PFSK-1 (cell line): ENCODE measurements at regions not wholly inside any gene's neighbourhood (a gene's known extent, or its start where the extent isn't known, plus 50 kb on each side); places are given as distances from the start of the nearest gene placed in this dataset.

ENCODE experiments used
- FOXP2 ChIP-seq: optimal IDR thresholded peaks from 2 replicates; pipeline ENCODE3; 2011; ENCODE audit warnings: borderline replicate concordance, control low read depth, inconsistent platforms; ENCODE audit not compliant: insufficient read depth; ENCODE audit errors: extremely low read length, extremely low read depth
- POLR2AphosphoS5 ChIP-seq: IDR thresholded peaks from 2 replicates; pipeline ENCODE4 v1.6.1; 2012; ENCODE audit warnings: low read depth, mild to moderate bottlenecking, control low read depth, low read length, moderate library complexity
- SIN3A ChIP-seq: IDR thresholded peaks from 2 replicates; pipeline ENCODE4 v1.6.1; 2012; ENCODE audit warnings: mild to moderate bottlenecking, low read length, moderate library complexity, borderline replicate concordance; ENCODE audit not compliant: insufficient read depth
- TAF1 ChIP-seq: IDR thresholded peaks from 2 replicates; pipeline ENCODE4 v1.6.1; 2012; ENCODE audit warnings: low read length, control low read depth, borderline replicate concordance; ENCODE audit not compliant: insufficient read depth
- TF ChIP-seq, protein P1 (sequence below), 2 experiments: IDR thresholded peaks; 2 replicates each; pipeline versions ENCODE4 v1.6.1 to v1.8.0; 2011 to 2012; ENCODE audit warnings: low read depth in 2 of 2, low read length in 2 of 2, control low read depth in 1 of 2, inconsistent platforms in 1 of 2, mild to moderate bottlenecking in 1 of 2, moderate library complexity in 1 of 2; ENCODE audit not compliant: insufficient read depth in 1 of 2

- TF ChIP-seq TAF1: no peak
- TF ChIP-seq, protein P1, sequence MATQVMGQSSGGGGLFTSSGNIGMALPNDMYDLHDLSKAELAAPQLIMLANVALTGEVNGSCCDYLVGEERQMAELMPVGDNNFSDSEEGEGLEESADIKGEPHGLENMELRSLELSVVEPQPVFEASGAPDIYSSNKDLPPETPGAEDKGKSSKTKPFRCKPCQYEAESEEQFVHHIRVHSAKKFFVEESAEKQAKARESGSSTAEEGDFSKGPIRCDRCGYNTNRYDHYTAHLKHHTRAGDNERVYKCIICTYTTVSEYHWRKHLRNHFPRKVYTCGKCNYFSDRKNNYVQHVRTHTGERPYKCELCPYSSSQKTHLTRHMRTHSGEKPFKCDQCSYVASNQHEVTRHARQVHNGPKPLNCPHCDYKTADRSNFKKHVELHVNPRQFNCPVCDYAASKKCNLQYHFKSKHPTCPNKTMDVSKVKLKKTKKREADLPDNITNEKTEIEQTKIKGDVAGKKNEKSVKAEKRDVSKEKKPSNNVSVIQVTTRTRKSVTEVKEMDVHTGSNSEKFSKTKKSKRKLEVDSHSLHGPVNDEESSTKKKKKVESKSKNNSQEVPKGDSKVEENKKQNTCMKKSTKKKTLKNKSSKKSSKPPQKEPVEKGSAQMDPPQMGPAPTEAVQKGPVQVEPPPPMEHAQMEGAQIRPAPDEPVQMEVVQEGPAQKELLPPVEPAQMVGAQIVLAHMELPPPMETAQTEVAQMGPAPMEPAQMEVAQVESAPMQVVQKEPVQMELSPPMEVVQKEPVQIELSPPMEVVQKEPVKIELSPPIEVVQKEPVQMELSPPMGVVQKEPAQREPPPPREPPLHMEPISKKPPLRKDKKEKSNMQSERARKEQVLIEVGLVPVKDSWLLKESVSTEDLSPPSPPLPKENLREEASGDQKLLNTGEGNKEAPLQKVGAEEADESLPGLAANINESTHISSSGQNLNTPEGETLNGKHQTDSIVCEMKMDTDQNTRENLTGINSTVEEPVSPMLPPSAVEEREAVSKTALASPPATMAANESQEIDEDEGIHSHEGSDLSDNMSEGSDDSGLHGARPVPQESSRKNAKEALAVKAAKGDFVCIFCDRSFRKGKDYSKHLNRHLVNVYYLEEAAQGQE (IDR thresholded peaks at IDR 0.05; ENCODE audit: insufficient read depth in 1 of 2, low read depth in 2 of 2, low read length in 2 of 2): no peak
- TF ChIP-seq POLR2AphosphoS5: no peak
- no peak for TF ChIP-seq SIN3A
- TF ChIP-seq FOXP2: no peak
These were observed 228.5 kb downstream of the ICE1 start for GRCh38 chr5:5650949-5651348.

DNA sequence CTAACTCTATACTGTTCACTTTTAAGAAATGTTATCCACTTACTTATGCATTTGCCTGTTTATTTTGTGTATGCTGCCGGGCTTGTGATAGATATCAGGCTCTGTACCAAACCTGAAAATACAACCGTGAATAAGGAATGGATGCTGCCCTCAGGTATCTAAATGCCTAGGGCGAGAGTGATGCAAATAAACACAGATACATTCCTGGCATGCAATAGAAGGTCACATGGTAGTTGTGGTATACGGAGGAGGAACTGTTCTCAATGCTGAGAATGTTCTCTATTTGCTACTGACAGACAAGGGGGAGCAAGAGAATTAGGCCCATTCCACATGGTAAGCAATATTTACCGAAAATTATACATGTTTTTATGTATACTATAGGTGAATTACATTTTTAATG, 227.8 kb downstream of the ICE1 start:
- no peak for TF ChIP-seq TAF1
- TF ChIP-seq FOXP2: no peak
- TF ChIP-seq POLR2AphosphoS5: no peak
- TF ChIP-seq, protein P1 (IDR thresholded peaks at IDR 0.05; ENCODE audit: insufficient read depth in 1 of 2, low read depth in 2 of 2, low read length in 2 of 2): no peak
- TF ChIP-seq SIN3A: no peak

DNA sequence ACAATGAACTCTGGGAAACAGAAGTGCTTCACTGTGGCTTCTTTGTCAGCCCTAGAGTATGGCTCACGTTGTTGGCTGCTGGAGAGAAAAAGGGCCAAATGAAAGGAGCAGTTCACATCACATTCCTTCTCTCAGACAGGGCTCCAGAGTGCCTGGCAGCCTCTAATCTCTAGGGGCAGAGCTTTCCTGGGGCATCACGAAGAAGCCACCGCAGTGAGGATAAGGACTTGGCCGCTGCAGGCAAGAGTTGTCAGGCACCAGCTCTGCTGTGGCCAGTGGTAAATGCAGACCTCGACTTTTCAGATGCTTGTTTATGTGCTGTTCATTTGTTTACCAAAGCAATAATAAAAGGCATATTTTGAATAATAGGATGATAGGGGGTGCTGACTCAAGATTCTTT, 227.2 kb downstream of the ICE1 start:
- TF ChIP-seq POLR2AphosphoS5 (no peak), SIN3A (no peak), FOXP2 (no peak)
- TF ChIP-seq, protein P1 (IDR thresholded peaks at IDR 0.05; ENCODE audit: insufficient read depth in 1 of 2, low read depth in 2 of 2, low read length in 2 of 2): no peak

DNA sequence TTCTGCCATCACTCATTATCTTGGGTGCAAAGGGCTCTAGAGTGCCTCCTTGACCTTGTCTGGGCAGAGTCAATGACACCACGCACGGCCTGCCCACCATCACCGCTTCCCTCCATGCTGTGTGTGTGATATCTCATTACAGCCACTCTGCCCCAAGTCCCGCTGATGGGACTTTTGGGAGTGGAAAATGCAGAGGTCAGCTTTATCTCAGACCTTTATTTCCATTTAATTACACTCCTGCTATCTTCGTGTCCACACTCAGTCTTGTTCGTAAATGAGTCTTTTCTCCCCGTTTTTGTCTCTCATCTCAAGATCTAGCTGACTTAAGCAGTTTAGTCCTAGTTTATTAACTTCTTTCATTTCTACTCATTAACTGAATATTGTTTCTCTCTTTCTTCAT, 226.2 kb downstream of the ICE1 start:
- TF ChIP-seq TAF1 (no peak), FOXP2 (no peak)

DNA sequence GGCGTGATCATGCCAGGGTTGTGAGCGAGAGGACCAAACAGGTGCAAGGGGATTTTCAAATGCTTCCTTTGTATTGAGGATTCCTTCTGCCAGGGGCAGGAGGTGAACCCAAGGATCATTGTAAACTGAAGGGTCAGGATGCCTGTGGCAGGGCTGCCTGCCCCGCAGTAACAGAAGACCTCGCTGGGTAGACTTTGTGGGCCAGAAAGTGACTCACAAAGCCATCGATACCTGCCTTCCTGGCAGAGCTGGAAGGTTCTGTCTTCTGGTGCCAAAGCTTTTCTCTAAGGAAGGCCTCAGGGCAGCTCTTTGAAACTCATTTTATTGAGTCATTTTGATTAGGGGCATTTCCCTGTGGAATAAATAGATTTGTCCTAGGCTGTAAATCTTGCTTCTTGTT, 223.4 kb downstream of the ICE1 start:
- TF ChIP-seq FOXP2: no peak
- TF ChIP-seq TAF1: no peak
- TF ChIP-seq, protein P1 (IDR thresholded peaks at IDR 0.05; ENCODE audit: insufficient read depth in 1 of 2, low read depth in 2 of 2, low read length in 2 of 2): no peak
- TF ChIP-seq SIN3A: no peak

DNA sequence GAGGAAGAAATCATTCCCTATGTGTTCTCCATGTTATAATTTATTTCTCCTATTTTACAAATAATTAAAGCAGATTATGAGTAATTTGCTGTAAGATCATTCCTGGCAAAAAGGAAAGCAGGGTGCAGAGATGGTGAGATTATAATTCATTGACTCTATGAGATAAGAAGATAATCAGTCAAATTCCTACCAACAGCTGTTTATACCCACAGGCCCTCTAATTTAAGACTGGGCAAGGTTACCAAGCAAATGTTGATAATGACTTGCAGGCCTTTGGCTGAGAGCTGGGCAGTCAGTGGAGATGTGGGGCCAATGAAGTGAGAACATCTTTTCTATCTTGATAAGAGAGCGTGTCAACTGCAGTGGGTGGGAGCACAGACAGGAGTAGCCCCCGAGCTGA, 222.7 kb downstream of the ICE1 start:
- no peak for TF ChIP-seq TAF1
- TF ChIP-seq, protein P1 (IDR thresholded peaks at IDR 0.05; ENCODE audit: insufficient read depth in 1 of 2, low read depth in 2 of 2, low read length in 2 of 2): no peak
- TF ChIP-seq SIN3A: no peak
- TF ChIP-seq FOXP2: no peak
- TF ChIP-seq POLR2AphosphoS5: no peak
